ENCODE measurements at regions not wholly inside any gene's neighbourhood (a gene's known extent, or its start where the extent isn't known, plus 50 kb on each side); places are given as distances from the start of the nearest gene placed in this dataset.

GRCh38 chr10:29735628-29736365 is 101.0 kb upstream of the SVIL start:
- Histone ChIP-seq H3K27me3 (replicated peaks in 1 of 4; ENCODE audit: control extremely low read depth in 1 of 4, control insufficient read depth in 3 of 4, insufficient read depth in 4 of 4, low read length in 3 of 4) (peaks cover 0 to 18% (median 6%) of the 10 kb centered on the region in 4 experiments), H3K4me3 (ENCODE audit: control extremely low read depth in 1 of 5, extremely low read depth in 1 of 5, insufficient read depth in 1 of 5, low read depth in 2 of 5, low read length in 4 of 5) (peak overlapping the region; percentile 13 to 57 (median 48)), H3K4me1 (ENCODE audit: control insufficient read depth in 2 of 2, insufficient read depth in 2 of 2, low read length in 2 of 2) (peaks cover 15% of the 10 kb centered on the region in 2 donors), H3K36me3 (replicated peaks in 1 of 2; ENCODE audit: control extremely low read depth in 1 of 2, control insufficient read depth in 1 of 2, extremely low read depth in 1 of 2, insufficient read depth in 2 of 2, low read length in 1 of 2) (no peaks in the 10 kb centered on the region), H3K9ac (ENCODE audit: low read length) (peak overlapping the region; percentile 48), H3K27ac (ENCODE audit: low read length in 2 of 2) (no peak overlapping the region), H3K79me2 (ENCODE audit: control insufficient read depth, insufficient read depth, low read length) (no peaks in the 10 kb centered on the region), H2AFZ (ENCODE audit: insufficient read depth, low read depth, low read length, poor library complexity, severe bottlenecking) (peak overlapping the region; percentile 68), H3K4me2 (replicated peaks; ENCODE audit: low read depth, low read length, poor library complexity, severe bottlenecking) (peak overlapping the region; percentile 75), H4K20me1 (ENCODE audit: control insufficient read depth, insufficient read depth, low read length, poor library complexity, severe bottlenecking) (no peaks in the 10 kb centered on the region), H3K9me3 (ENCODE audit: control extremely low read depth in 1 of 3, control insufficient read depth in 2 of 3, insufficient read depth in 1 of 3, low read length in 2 of 3) (peaks cover 0 to 10% (median 0%) of the 10 kb centered on the region in 3 donors)
- Mint-ChIP-seq H3K4me3 (peak overlapping the region; percentile 55), H3K27ac (no peak overlapping the region), H3K27me3 (peaks cover 42% of the 10 kb centered on the region), H3K9me3 (ENCODE audit: insufficient read depth) (no peaks in the 10 kb centered on the region), H3K4me1 (peaks cover 13% of the 10 kb centered on the region)
- ChIA-PET POLR2A (no interaction called here), CTCF (no interaction called here)
- intact Hi-C loops (cut with micrococcal nuclease) = no loop called here
- ATAC-seq (ENCODE audit: low read depth) (peak; percentile 58), DNase-seq (peak; percentile 70)
- WGBS (ENCODE audit: insufficient coverage) = under 1% methylated on average over 81 of the region's 81 CpGs
- TF ChIP-seq EZH2 (IDR thresholded peaks at IDR 0.05; ENCODE audit: borderline replicate concordance, insufficient read depth, low read depth, low read length, poor library complexity, severe bottlenecking) (no peak), CTCF (IDR thresholded peaks at IDR 0.05) (peak; percentile 32)

GRCh38 chr10:29734962-29735627 is 100.3 kb upstream of the SVIL start:
- no peak for ATAC-seq (ENCODE audit: low read depth)
- intact Hi-C loops (cut with micrococcal nuclease) = no loop called here

More at GRCh38 chr10:29734962-29735627, 100.3 kb upstream of the SVIL start:
- TF ChIP-seq EZH2 (IDR thresholded peaks at IDR 0.05; ENCODE audit: borderline replicate concordance, insufficient read depth, low read depth, low read length, poor library complexity, severe bottlenecking) = no peak
- TF ChIP-seq CTCF (IDR thresholded peaks at IDR 0.05) = no peak
- POLR2A ChIA-PET = no interaction called here
- Histone ChIP-seq H3K27me3 (replicated peaks in 1 of 4; ENCODE audit: control extremely low read depth in 1 of 4, control insufficient read depth in 3 of 4, insufficient read depth in 4 of 4, low read length in 3 of 4) (peaks cover 0 to 18% (median 6%) of the 10 kb centered on the region in 4 experiments), H3K27ac (ENCODE audit: low read length in 2 of 2) (no peak overlapping the region), H3K9ac (ENCODE audit: low read length) (peak overlapping the region; percentile 48), H3K4me3 (ENCODE audit: control extremely low read depth in 1 of 5, extremely low read depth in 1 of 5, insufficient read depth in 1 of 5, low read depth in 2 of 5, low read length in 4 of 5) (peak overlapping the region in 4 of 5 experiments; percentile 47 to 74 (median 55)), H4K20me1 (ENCODE audit: control insufficient read depth, insufficient read depth, low read length, poor library complexity, severe bottlenecking) (no peaks in the 10 kb centered on the region), H3K79me2 (ENCODE audit: control insufficient read depth, insufficient read depth, low read length) (no peaks in the 10 kb centered on the region), H3K9me3 (ENCODE audit: control extremely low read depth in 1 of 3, control insufficient read depth in 2 of 3, insufficient read depth in 1 of 3, low read length in 2 of 3) (peaks cover 0 to 10% (median 0%) of the 10 kb centered on the region in 3 donors), H3K4me1 (ENCODE audit: control insufficient read depth in 2 of 2, insufficient read depth in 2 of 2, low read length in 2 of 2) (peaks cover 15% of the 10 kb centered on the region in 2 donors), H3K4me2 (replicated peaks; ENCODE audit: low read depth, low read length, poor library complexity, severe bottlenecking) (peak overlapping the region; percentile 75), H2AFZ (ENCODE audit: insufficient read depth, low read depth, low read length, poor library complexity, severe bottlenecking) (peak overlapping the region; percentile 68), H3K36me3 (replicated peaks in 1 of 2; ENCODE audit: control extremely low read depth in 1 of 2, control insufficient read depth in 1 of 2, extremely low read depth in 1 of 2, insufficient read depth in 2 of 2, low read length in 1 of 2) (no peaks in the 10 kb centered on the region)
- no peaks in the 10 kb centered on the region for H3K9me3 Mint-ChIP-seq (ENCODE audit: insufficient read depth)
- peak; percentile 52 for DNase-seq
- H3K27ac Mint-ChIP-seq = no peak overlapping the region
- H3K4me1 Mint-ChIP-seq = peaks cover 13% of the 10 kb centered on the region
- H3K4me3 Mint-ChIP-seq = peak overlapping the region; percentile 74
- 2% methylated on average over 77 of the region's 77 CpGs for WGBS (ENCODE audit: insufficient coverage)
- H3K27me3 Mint-ChIP-seq = peaks cover 38% of the 10 kb centered on the region
- CTCF ChIA-PET = interaction anchor here (0.6 kb wide), 1 partner anchor 11 kb away, joined by 3 read pairs; no protein-coding TSS in a partner anchor

Data from B cell (primary cell).